ENCODE measurements at regions not wholly inside any gene's neighbourhood (a gene's known extent, or its start where the extent isn't known, plus 50 kb on each side); places are given as distances from the start of the nearest gene placed in this dataset.

DNA sequence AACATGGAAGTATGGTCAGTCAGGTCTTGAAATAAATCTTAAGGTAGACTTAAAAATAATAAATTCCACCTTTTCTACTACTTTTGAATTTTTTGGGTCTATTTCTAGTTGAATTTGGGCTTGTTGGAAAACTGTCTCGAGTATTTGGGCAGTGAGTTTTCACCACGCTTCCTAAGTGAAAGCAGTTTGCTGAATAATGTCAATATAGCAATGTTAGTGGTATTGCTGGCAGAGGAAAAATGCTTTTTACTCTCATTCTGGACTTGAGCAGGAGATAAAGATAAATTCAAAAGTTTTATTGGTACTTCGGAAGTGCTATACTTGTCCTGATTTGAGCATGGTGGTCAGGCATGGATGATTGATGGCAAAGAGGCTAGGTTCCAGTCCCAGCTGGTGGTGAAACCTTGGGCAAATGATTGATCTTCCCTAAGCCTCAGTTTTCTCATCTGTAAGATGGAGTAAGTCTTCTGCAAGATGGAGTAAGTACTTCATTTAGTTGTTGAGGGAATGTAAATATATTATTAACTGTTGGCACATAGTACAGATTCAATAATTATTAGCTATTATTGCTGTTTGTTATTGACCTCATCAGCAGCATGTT, 503.5 kb upstream of the ZEB2 start:
- TF ChIP-seq, protein P1, sequence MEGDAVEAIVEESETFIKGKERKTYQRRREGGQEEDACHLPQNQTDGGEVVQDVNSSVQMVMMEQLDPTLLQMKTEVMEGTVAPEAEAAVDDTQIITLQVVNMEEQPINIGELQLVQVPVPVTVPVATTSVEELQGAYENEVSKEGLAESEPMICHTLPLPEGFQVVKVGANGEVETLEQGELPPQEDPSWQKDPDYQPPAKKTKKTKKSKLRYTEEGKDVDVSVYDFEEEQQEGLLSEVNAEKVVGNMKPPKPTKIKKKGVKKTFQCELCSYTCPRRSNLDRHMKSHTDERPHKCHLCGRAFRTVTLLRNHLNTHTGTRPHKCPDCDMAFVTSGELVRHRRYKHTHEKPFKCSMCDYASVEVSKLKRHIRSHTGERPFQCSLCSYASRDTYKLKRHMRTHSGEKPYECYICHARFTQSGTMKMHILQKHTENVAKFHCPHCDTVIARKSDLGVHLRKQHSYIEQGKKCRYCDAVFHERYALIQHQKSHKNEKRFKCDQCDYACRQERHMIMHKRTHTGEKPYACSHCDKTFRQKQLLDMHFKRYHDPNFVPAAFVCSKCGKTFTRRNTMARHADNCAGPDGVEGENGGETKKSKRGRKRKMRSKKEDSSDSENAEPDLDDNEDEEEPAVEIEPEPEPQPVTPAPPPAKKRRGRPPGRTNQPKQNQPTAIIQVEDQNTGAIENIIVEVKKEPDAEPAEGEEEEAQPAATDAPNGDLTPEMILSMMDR (IDR thresholded peaks at IDR 0.05): no peak
- TF ChIP-seq POLR2A (IDR thresholded peaks at IDR 0.05): no peak
